AG20443 (cell line): ENCODE measurements at regions not wholly inside any gene's neighbourhood (a gene's known extent, or its start where the extent isn't known, plus 50 kb on each side); places are given as distances from the start of the nearest gene placed in this dataset.
A peak's percentile ranks its signal among the peaks of the same experiment; 100 is the strongest.
"Not testable (repeated sequence)": the region's sequence is repeated elsewhere in the genome, so short reads cannot be mapped to it uniquely, and the experiment has no call there.

Source experiments
- DNase-seq: peaks from one replicate; pipeline ENCODE4 v3.0.0; 2012; ENCODE audit warnings: low spot score, mixed read lengths

GRCh38 chr11:16528639-16529038 is 172.3 kb upstream of the SOX6 start:
- no peak for DNase-seq

GRCh38 chr11:16527525-16528246 is 171.3 kb upstream of the SOX6 start:
- DNase-seq, result no peak

- DNase-seq, result no peak
Measured at GRCh38 chr11:16526947-16527346, 170.6 kb upstream of the SOX6 start.

- not testable (repeated sequence) for DNase-seq
Measured at GRCh38 chr11:16520713-16521112, 164.4 kb upstream of the SOX6 start.

- DNase-seq, result no peak
Measured at GRCh38 chr11:16512899-16513241, 156.5 kb upstream of the SOX6 start.

- no peak for DNase-seq
Measured at GRCh38 chr11:16512198-16512898, 156.0 kb upstream of the SOX6 start.

- DNase-seq, result no peak
Measured at GRCh38 chr11:16511116-16512114, 155.1 kb upstream of the SOX6 start.

- no peak for DNase-seq
Measured at GRCh38 chr11:16505481-16505880, 149.1 kb upstream of the SOX6 start.

GRCh38 chr11:16503891-16504290 is 147.5 kb upstream of the SOX6 start:
- not testable (repeated sequence) for DNase-seq

- peak; percentile 5 for DNase-seq
Measured at GRCh38 chr11:16494918-16495691, 138.8 kb upstream of the SOX6 start.

- no peak for DNase-seq
Measured at GRCh38 chr11:16484434-16484833, 128.1 kb upstream of the SOX6 start.

- DNase-seq, result no peak
Measured at GRCh38 chr11:16474659-16475058, 118.3 kb upstream of the SOX6 start.

- DNase-seq, result no peak
Measured at GRCh38 chr11:16469968-16470367, 113.6 kb upstream of the SOX6 start.

- DNase-seq, result no peak
Measured at GRCh38 chr11:16468735-16469453, 112.5 kb upstream of the SOX6 start.

GRCh38 chr11:16460508-16460907 is 104.2 kb upstream of the SOX6 start:
- DNase-seq, result no peak

- no peak for DNase-seq
Measured at GRCh38 chr11:16456366-16456765, 100.0 kb upstream of the SOX6 start.

- DNase-seq, result no peak
Measured at GRCh38 chr11:16454289-16454863, 98.0 kb upstream of the SOX6 start.

- DNase-seq, result no peak
Measured at GRCh38 chr11:16448123-16448717, 91.9 kb upstream of the SOX6 start.

GRCh38 chr11:16441461-16441860 is 85.1 kb upstream of the SOX6 start:
- DNase-seq, result no peak

GRCh38 chr11:16440136-16440535 is 83.8 kb upstream of the SOX6 start:
- no peak for DNase-seq
